MCF 10A (cell line): ENCODE measurements at regions not wholly inside any gene's neighbourhood (a gene's known extent, or its start where the extent isn't known, plus 50 kb on each side); places are given as distances from the start of the nearest gene placed in this dataset.

ENCODE experiments used
- BruUV-seq: library from RNA; stranded (reverse); fragments of 400-500 nt; replicated peaks from 2 replicates; lab custom pipeline; 2021; lab: Mats Ljungman, UMichigan
- CTCF ChIA-PET: fragments of 300-600 bp; sonication (Branson Sonifier 250); formaldehyde crosslinking; extraction: SDS; loops from one replicate; lab custom pipeline; 2021; ENCODE audit warnings: antibody characterized with exemption, inconsistent platforms; lab: Yijun Ruan, JAX
- POLR2A ChIA-PET: fragments of 300-600, 350-650 bp; sonication (Branson Sonifier 250); formaldehyde crosslinking; extraction: SDS; loops from one replicate; lab custom pipeline; 2020; ENCODE audit warnings: antibody characterized with exemption, inconsistent platforms; lab: Yijun Ruan, JAX
- DNase-seq: peaks from one replicate; pipeline ENCODE4 v3.0.0-alpha.2; 2018; ENCODE audit not compliant: unreplicated experiment
- H3K27ac Mint-ChIP-seq: one replicate; pipeline ENCODE4 v1.8.0; 2022; ENCODE audit warnings: mild to moderate bottlenecking, low read depth, mixed read lengths; ENCODE audit not compliant: unreplicated experiment
- H3K27me3 Mint-ChIP-seq: one replicate; pipeline ENCODE4 v1.8.0; 2022; ENCODE audit warnings: mixed read lengths; ENCODE audit not compliant: insufficient read depth, unreplicated experiment
- H3K36me3 Mint-ChIP-seq: one replicate; pipeline ENCODE4 v1.8.0; 2022; ENCODE audit warnings: mild to moderate bottlenecking, moderate library complexity, mixed read lengths; ENCODE audit not compliant: insufficient read depth, unreplicated experiment
- H3K4me1 Mint-ChIP-seq: one replicate; pipeline ENCODE4 v1.8.0; 2022; ENCODE audit warnings: mixed read lengths; ENCODE audit not compliant: insufficient read depth, unreplicated experiment
- H3K4me3 Mint-ChIP-seq: one replicate; pipeline ENCODE4 v1.8.0; 2022; ENCODE audit warnings: mild to moderate bottlenecking, moderate library complexity, mixed read lengths; ENCODE audit not compliant: unreplicated experiment
- H3K9me3 Mint-ChIP-seq: one replicate; pipeline ENCODE4 v1.8.0; 2022; ENCODE audit warnings: mixed read lengths; ENCODE audit not compliant: unreplicated experiment
- intact Hi-C: fragments of 100-400 bp; cut with micrococcal nuclease; formaldehyde crosslinking; loops from 2 replicates; pipeline ENCODE4 v1.14.1; 2022
- TF ChIP-seq, protein P1 (sequence below): fragments of 200-600 bp; IDR thresholded peaks from one replicate; pipeline ENCODE4 v1.8.0; 2022; ENCODE audit warnings: antibody characterized with exemption, mild to moderate bottlenecking; ENCODE audit not compliant: unreplicated experiment

DNA sequence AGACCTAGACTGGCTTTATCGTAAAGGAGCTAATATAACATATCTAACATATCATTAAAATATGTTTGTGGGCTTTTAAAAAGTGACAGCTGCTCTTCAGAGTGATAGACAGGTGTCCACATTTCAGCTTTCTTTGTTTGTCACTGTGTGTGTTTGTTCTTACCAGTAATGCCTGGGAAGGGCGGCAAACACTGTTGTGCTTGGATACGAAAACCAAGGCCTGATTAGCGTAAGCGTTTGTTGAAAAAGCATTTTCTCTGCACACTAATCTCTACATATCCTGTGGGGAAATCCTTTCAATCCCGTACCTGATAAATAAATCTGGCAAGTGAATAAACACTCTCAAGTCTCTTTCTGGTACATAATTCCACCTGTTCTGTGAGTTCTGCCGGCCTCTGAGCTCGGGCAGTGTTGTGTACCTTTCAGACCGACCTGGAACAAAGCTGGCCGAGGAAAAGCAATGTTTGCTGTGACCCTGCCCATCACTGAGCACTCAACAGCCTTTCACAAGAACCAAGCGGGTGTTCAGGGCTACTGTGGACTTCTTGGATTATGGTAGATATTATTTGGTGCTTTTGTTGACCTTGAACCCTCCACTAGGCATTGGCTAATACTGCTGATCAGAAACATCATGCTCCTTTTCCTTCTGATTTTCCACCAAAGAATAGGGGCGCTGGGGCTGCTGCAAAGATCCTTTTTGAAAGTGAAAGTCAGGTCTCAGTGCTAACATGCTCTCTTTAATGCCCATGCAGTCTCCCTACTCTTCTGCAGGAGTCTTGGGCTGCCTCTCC, 100.4 kb downstream of the CD83 start:
- Mint-ChIP-seq H3K27ac (no peak overlapping the region), H3K27me3 (no peaks in the 10 kb centered on the region), H3K4me1 (no peaks in the 10 kb centered on the region), H3K4me3 (no peak overlapping the region), H3K36me3 (no peaks in the 10 kb centered on the region), H3K9me3 (no peaks in the 10 kb centered on the region)
- DNase-seq = no peak
- BruUV-seq = no TSS peak
- TF ChIP-seq, protein P1, sequence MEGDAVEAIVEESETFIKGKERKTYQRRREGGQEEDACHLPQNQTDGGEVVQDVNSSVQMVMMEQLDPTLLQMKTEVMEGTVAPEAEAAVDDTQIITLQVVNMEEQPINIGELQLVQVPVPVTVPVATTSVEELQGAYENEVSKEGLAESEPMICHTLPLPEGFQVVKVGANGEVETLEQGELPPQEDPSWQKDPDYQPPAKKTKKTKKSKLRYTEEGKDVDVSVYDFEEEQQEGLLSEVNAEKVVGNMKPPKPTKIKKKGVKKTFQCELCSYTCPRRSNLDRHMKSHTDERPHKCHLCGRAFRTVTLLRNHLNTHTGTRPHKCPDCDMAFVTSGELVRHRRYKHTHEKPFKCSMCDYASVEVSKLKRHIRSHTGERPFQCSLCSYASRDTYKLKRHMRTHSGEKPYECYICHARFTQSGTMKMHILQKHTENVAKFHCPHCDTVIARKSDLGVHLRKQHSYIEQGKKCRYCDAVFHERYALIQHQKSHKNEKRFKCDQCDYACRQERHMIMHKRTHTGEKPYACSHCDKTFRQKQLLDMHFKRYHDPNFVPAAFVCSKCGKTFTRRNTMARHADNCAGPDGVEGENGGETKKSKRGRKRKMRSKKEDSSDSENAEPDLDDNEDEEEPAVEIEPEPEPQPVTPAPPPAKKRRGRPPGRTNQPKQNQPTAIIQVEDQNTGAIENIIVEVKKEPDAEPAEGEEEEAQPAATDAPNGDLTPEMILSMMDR = no peak
- CTCF ChIA-PET = no interaction called here
- intact Hi-C loops = loop anchor here (10.0 kb wide), 1 partner anchor 1277 kb away; no protein-coding TSS in a partner anchor
- POLR2A ChIA-PET = interaction anchor here (0.5 kb wide), 1 partner anchor 483 kb away, joined by 6 read pairs; no protein-coding TSS in a partner anchor

DNA sequence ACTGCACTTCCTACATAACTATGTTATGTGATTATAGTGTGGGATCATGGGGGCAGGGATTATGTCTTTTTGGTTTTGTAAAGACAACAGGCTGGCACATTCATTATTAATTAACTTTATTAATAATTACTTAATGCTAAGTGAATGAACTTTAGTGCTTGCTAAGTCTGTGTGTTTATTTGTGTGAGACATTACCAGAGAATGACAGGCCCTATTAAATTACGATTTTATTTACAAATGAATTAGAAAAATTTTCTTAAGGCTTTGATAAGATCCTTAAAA, 100.9 kb downstream of the CD83 start:
- TF ChIP-seq, protein P1 = no peak
- Mint-ChIP-seq H3K4me3 (no peak overlapping the region), H3K9me3 (no peaks in the 10 kb centered on the region), H3K27ac (no peak overlapping the region), H3K36me3 (no peaks in the 10 kb centered on the region), H3K27me3 (no peaks in the 10 kb centered on the region), H3K4me1 (no peaks in the 10 kb centered on the region)
- no TSS peak for BruUV-seq
- ChIA-PET POLR2A (no interaction called here), CTCF (interaction anchor here (0.7 kb wide), 1 partner anchor 22 kb away, joined by 4 read pairs; no protein-coding TSS in a partner anchor)
- no peak for DNase-seq
- intact Hi-C loops = loop anchor here (10.0 kb wide), 1 partner anchor 1276 kb away; no protein-coding TSS in a partner anchor

DNA sequence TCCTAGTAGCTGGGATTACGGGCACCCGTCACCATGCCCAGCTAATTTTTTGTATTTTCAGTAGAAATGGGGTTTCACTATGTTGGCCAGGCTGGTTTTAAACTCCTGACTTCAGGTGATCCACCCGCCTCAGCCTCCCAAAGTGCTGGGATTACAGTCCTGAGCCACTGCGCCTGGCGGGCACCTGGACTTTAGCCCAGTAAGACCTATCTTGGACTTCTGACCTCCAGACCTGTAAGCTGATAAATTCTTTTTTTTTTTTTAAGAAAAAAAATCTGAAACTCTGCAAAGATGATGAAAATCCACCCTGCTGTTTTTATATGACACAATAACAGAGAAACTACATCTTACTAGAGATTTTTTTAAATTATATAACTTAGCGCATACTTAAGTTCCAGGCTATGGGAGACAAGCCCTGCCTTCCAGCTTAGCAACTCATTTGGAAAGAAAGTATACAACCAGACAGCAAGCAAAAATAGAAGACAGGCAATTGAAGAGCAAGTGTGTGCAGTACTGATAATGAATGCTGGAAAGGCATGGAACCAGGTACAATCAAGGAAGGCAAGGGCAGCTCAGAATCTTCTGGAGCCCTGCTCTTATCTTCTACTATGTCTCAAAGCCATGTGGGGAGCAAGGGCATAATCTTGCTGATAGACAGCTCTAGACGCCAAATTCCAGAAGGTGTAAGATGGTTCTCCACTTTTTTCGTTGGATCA, 104.2 kb downstream of the CD83 start:
- DNase-seq = no peak
- H3K9me3 Mint-ChIP-seq = no peaks in the 10 kb centered on the region
- CTCF ChIA-PET = interaction anchor here (0.7 to 1.0 kb wide), 2 partner anchors 48 to 79 kb away, joined by 3 to 4 read pairs; no protein-coding TSS in a partner anchor
- POLR2A ChIA-PET = no interaction called here
- no peaks in the 10 kb centered on the region for H3K36me3 Mint-ChIP-seq
- no peak overlapping the region for H3K27ac Mint-ChIP-seq
- intact Hi-C loops = no loop called here
- H3K4me3 Mint-ChIP-seq = no peak overlapping the region
- BruUV-seq = no TSS peak
- H3K4me1 Mint-ChIP-seq = no peaks in the 10 kb centered on the region
- TF ChIP-seq, protein P1 = no peak
- no peaks in the 10 kb centered on the region for H3K27me3 Mint-ChIP-seq

DNA sequence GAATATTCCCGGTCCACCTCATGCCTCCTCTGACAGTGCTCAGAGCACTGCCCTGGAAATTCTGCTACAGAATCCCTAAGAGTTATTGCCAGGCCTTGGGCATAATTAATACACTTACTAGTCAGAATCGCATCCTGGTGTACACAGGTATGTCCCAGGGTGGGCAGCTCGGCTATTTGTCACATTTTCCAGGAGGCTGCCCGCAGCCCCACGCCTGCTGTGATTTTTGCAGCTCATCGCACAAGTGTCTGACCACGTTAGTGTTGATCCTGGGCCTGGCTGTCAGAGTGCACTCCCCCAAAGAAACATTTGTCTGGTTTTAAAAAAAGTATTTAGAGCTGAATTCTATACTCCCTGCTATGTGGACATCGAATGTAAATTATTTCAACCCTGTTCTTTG, 105.4 kb downstream of the CD83 start:
- H3K4me1 Mint-ChIP-seq = no peaks in the 10 kb centered on the region
- BruUV-seq = no TSS peak
- H3K36me3 Mint-ChIP-seq = no peaks in the 10 kb centered on the region
- H3K27ac Mint-ChIP-seq = no peak overlapping the region
- TF ChIP-seq, protein P1 = no peak
- ChIA-PET CTCF (no interaction called here), POLR2A (no interaction called here)
- intact Hi-C loops = no loop called here
- peaks cover 8% of the 10 kb centered on the region for H3K9me3 Mint-ChIP-seq
- no peak overlapping the region for H3K4me3 Mint-ChIP-seq
- no peaks in the 10 kb centered on the region for H3K27me3 Mint-ChIP-seq
- DNase-seq = no peak
